GM21526 (cell line): ENCODE measurements at regions not wholly inside any gene's neighbourhood (a gene's known extent, or its start where the extent isn't known, plus 50 kb on each side); places are given as distances from the start of the nearest gene placed in this dataset.
"Not testable (repeated sequence)": the region's sequence is repeated elsewhere in the genome, so short reads cannot be mapped to it uniquely, and the experiment has no call there.

ENCODE experiments used
- ATAC-seq: cut with Tn5 transposase; IDR thresholded peaks from one replicate; pipeline ENCODE4 v1.9.1; 2021; ENCODE audit warnings: moderate library complexity; ENCODE audit not compliant: unreplicated experiment, low FRiP score

DNA sequence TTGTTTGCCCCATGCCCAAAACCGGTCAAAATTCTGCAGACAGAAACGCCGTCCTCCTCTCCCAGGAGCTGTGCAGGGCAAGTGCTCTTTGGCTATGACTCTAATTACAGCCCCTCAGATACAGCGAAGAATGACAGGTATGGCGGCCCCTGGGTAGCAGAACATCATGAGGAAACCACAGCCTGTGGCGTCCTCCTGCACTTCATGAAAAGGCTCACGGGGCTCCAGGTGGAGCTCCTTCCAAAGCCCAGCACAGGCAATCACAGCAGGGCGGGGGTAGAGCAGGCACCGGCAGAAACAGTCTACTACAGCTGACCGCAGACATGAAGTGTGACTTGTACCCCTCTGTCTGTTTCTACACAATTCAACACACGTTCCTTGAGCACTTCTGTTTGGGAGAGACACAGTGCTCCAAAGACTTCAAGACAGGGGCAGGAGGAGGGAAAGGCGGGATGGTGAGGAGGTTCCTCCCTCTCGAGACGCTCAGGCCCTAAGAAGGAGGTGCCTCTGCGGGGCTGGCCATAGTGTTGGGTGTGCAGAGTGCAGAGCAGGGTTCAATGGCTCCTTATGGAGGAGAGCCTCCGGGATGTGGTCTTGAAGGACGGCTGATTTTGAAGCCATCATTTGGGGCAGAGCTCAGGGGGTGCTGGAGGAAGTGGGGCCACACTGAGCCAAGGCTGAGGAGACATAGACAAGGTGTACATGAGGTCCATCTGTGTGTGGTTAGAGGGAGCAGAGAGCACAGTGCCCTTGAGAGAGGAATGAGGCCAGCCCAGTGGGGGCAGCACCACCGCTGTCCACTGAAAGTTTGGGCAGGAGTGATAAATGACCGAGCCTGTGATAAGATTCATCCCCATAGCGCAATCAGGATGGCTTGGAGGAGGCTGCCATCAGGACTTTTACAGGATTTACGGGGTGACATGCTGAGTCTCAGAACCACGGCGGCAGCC lies 468.3 kb downstream of the EIPR1 start:
- ATAC-seq = no peak

GRCh38 chr2:2906091-2906490 lies 471.5 kb downstream of the EIPR1 start:
- no peak for ATAC-seq

- ATAC-seq = no peak
These were observed 472.8 kb downstream of the EIPR1 start for GRCh38 chr2:2904721-2905350.

GRCh38 chr2:2902547-2903281 lies 474.9 kb downstream of the EIPR1 start:
- ATAC-seq = no peak

DNA sequence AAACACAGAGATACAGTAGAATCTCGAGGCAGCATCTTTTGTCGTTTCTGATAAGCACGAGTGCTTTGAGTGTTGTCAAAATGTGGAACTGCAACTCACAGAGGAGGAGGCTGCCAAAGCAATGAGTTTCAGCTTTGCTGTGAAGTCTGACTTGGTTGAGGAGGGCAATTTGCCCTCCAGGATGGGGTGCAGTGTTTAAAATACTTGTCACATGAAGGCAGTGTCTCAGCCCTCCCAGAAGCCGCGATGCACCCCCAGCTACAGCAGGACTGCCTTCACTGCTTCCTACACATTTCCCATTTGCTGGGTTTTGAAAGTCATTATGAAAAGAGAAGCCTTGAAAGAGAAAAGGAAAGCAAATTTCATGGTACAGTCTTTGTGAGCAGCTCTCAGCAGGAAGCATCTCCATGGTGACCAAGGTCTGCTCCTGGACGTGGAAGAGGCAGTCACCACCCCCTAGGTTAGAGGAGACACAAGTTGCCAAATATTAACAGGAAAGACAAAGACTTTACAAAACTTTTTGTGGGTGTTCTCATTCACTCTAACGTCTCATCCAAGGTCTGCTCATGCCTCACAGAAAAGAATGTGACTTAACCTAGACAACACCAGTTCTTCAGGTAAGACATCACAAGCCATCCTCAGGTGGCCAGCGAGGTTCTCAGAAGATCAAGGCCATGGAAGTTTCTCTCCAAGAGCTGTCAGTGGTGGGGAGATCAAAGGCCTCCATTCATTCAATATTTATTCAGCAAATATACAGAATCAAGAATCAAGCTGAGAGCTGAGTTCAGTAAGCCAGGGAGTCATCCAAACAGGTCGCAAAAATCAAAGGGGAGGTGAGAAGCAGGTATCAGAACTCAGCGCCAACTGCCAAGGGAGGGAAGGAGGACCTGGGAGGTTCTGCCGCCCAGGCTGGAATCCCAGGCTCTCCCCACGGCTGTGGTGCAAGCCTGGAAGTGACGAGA lies 476.0 kb downstream of the EIPR1 start:
- peak; percentile 94 for ATAC-seq

GRCh38 chr2:2899826-2900225 lies 477.8 kb downstream of the EIPR1 start:
- ATAC-seq = no peak

DNA sequence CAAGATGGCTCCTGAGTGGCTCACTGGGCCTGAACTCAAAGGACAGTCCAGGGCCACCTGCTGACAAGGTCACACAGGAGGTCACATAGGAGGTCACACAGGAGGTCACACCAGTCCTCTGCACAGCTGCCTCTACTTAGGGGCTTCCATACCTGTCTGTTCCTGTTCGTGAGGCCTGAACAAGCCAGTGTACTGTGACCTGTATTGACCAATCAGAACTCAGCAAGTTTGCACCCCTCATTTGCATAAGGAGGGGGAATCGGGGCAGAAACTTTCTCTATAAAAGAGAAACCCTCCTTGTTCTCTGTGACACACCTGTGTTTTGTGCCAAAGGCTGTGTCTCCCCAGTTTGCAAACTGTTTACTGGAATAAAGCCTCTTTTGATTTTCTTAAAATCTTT lies 478.9 kb downstream of the EIPR1 start:
- ATAC-seq = no peak

DNA sequence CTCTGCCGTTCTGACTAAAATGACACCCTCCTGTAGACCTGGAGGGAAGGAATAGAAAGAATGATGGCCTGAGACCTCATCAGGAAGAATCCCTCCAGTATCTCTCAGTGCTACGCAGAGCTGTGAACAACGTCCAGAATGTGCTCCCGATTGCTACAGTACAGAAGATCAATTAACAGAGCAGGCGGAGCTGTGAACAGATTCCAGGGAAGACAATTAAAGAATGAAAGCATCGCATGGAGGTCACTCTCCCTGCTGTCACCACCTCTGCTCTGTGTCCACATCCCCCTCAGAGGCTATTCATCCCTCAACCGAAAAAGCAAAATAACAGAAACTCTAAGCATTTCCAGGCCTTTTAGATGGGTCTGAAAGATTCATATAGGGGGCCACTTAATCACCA lies 481.0 kb downstream of the EIPR1 start:
- ATAC-seq = no peak

DNA sequence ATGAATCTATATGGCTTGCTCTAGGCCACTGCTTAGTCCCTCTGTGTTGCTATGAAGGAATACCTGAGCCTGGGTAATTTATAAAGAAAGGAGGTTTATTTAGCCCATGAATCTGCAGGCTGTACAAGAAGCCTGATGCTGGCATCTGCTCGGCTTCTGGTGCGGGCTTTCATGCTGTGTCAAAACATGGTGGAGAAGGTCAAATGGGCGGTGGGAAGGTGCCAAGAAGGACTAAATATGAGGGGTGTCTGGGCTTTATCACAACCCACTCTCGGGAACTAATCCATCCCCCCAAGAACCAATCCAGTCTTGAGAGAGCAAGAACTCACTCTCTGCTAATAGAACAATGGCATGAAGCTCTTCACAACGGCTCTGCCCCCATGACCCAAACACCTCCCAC lies 481.6 kb downstream of the EIPR1 start:
- ATAC-seq = no peak

- not testable (repeated sequence) for ATAC-seq
These were observed 483.6 kb downstream of the EIPR1 start for GRCh38 chr2:2894011-2894410.

GRCh38 chr2:2892892-2893291 lies 484.7 kb downstream of the EIPR1 start:
- no peak for ATAC-seq

DNA sequence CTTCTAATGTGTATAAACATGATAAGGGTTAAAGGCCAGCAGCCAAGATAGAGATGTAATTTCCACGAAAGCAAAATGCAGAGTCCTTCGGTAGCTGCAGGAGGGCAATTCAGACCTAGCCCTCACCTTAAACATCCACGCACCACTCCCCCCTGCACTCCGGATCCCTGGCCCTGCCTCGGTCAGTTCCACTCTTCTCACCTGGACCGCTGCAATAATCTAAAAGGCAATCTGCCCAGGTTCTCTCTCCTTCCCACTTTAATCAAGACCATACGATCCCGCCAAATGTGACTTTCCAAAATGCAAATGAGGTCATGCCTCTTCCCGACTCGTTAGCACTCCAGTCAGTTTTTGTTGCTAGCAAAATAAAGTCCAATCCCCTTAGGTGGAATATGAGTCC lies 485.2 kb downstream of the EIPR1 start:
- ATAC-seq = no peak

DNA sequence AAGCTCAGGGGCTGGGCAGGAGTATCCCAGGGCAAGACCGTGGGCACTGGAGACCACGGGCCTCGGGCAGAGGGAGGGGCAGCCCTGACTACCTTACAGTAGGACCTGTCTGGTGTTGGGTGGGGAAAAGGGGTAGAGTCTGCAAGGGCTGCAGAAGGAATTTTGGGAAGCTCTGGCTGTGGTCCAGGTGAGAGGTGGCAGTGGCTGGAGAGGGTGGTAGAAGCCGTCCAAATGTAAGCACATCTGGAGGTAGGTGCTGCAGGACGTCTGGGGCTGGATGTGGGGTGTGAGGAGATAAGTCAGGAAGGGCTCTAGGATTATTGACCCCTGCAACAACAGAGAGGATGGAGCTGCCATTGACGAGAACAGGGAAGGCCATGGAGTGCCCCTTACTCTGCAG lies 486.7 kb downstream of the EIPR1 start:
- no peak for ATAC-seq

GRCh38 chr2:2890246-2890645 lies 487.4 kb downstream of the EIPR1 start:
- no peak for ATAC-seq

DNA sequence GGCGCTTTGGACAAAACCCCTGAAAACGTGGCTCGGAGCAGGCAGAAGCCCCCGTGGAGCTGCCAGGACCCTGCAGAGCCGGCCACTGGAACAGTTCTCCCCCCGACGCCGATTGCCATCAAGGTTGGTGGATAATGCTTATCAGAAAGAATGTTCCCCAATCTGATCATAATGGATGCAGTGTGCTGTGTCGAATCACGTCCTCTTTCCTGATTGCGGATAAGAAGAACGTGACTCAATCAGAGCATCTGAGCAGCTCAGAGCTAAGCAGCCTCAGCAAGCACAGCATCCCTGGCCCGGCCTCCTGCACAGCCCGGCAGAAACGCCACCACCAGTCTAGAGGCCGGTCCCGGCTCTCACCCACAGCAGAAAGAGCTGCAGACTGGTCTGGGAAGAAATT lies 488.0 kb downstream of the EIPR1 start:
- ATAC-seq = no peak

DNA sequence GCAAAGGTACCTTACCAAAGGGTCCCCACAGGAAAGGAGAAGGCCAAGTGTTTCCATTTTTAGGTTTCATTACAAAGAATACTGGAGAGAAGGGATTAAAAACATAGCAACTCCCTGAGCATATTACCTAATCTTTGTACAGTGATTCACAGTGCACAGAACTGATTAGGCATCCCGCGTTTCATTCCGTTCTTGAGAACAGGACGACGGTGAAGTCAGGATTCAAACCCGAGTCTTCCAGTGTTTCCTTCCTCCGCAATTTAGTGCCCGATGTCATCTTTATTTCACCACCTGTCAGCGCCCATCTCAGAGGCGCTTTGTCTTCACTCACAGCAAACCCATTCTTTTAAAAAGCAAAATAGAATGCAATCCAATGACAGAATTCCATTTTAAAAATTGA lies 488.5 kb downstream of the EIPR1 start:
- no peak for ATAC-seq

- ATAC-seq = no peak
These were observed 489.7 kb downstream of the EIPR1 start for GRCh38 chr2:2887772-2888387.

DNA sequence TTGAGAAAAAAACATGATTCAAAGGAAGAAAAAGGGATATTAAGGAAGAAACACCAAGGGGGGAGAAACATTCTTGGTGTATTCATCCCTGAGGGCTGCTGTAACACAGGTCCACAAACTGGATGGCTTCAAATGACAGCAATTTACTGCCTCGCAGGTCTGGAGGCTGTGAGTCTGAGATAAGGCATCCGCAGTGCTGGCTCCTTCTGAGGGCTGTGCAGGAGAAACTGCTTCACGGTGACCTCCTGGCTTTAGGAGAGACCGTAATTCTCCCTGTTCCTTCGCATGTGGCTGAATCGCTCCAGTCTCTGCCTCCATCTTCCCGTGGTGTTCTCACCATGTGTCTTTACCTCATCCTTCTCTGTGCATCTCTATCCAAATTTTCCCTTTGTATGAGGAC lies 490.7 kb downstream of the EIPR1 start:
- ATAC-seq = no peak

DNA sequence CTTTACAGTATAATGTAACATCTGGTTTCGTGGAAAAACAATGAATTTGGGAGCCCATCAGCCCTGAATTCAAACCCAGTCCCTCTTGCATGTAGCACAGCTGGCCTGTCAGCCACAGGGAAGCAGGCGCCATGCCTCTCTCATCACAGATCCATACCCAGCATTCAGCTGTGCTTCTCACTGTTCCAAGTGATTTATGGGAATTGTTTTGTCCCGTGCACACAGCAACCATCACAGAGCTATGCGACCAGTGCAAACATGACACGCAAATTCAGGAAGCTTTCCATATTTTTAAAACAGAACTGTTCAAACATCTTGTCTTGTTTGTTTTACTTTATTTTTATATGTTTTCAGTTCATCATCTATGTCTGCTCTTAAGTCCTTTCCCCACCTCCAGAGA lies 496.1 kb downstream of the EIPR1 start:
- ATAC-seq = no peak

GRCh38 chr2:2880938-2881337 lies 496.7 kb downstream of the EIPR1 start:
- no peak for ATAC-seq
